ENCODE measurements at regions not wholly inside any gene's neighbourhood (a gene's known extent, or its start where the extent isn't known, plus 50 kb on each side); places are given as distances from the start of the nearest gene placed in this dataset.
"Not testable (repeated sequence)": the region's sequence is repeated elsewhere in the genome, so short reads cannot be mapped to it uniquely, and the experiment has no call there.

GRCh38 chr4:22616516-22616915, 76.2 kb upstream of the GBA3 start:
- DNase-seq (ENCODE audit: insufficient read length, low spot score) (no peak), FAIRE-seq (no peak)
- TF ChIP-seq CTCF (IDR thresholded peaks at IDR 0.05; ENCODE audit: insufficient read depth, missing control alignments) = no peak

GRCh38 chr4:22620144-22620543, 72.6 kb upstream of the GBA3 start:
- not testable (repeated sequence) for FAIRE-seq

GRCh38 chr4:22621970-22622369, 70.8 kb upstream of the GBA3 start:
- not testable (repeated sequence) for DNase-seq (ENCODE audit: insufficient read length, low spot score); FAIRE-seq

More at GRCh38 chr4:22620144-22620543, 72.6 kb upstream of the GBA3 start:
- not testable (repeated sequence) for DNase-seq (ENCODE audit: insufficient read length, low spot score)

GRCh38 chr4:22624002-22624401, 68.7 kb upstream of the GBA3 start:
- FAIRE-seq = peak; percentile 58
- DNase-seq (ENCODE audit: insufficient read length, low spot score) = not testable (repeated sequence)

GRCh38 chr4:22625311-22625710, 67.4 kb upstream of the GBA3 start:
- DNase-seq (ENCODE audit: insufficient read length, low spot score) = no peak
- no peak for TF ChIP-seq CTCF (IDR thresholded peaks at IDR 0.05; ENCODE audit: insufficient read depth, missing control alignments)

GRCh38 chr4:22627851-22628250, 64.9 kb upstream of the GBA3 start:
- FAIRE-seq; DNase-seq (ENCODE audit: insufficient read length, low spot score): not testable (repeated sequence)

More at GRCh38 chr4:22625311-22625710, 67.4 kb upstream of the GBA3 start:
- FAIRE-seq = no peak

- not testable (repeated sequence) for FAIRE-seq; DNase-seq (ENCODE audit: insufficient read length, low spot score)
Observed at GRCh38 chr4:22630161-22630975, 62.4 kb upstream of the GBA3 start.

GRCh38 chr4:22631167-22631566, 61.6 kb upstream of the GBA3 start:
- FAIRE-seq; DNase-seq (ENCODE audit: insufficient read length, low spot score): not testable (repeated sequence)

- FAIRE-seq (no peak), DNase-seq (ENCODE audit: insufficient read length, low spot score) (no peak)
- TF ChIP-seq CTCF (IDR thresholded peaks at IDR 0.05; ENCODE audit: insufficient read depth, missing control alignments) = no peak
Observed at GRCh38 chr4:22634541-22635181, 58.1 kb upstream of the GBA3 start.

GRCh38 chr4:22635182-22635549, 57.6 kb upstream of the GBA3 start:
- DNase-seq (ENCODE audit: insufficient read length, low spot score); FAIRE-seq: not testable (repeated sequence)

GRCh38 chr4:22635692-22636091, 57.0 kb upstream of the GBA3 start:
- FAIRE-seq = no peak
- no peak for TF ChIP-seq CTCF (IDR thresholded peaks at IDR 0.05; ENCODE audit: insufficient read depth, missing control alignments)
- DNase-seq (ENCODE audit: insufficient read length, low spot score) = no peak
